Posterior vena cava (tissue), 2 donors: ENCODE measurements at regions not wholly inside any gene's neighbourhood (a gene's known extent, or its start where the extent isn't known, plus 50 kb on each side); places are given as distances from the start of the nearest gene placed in this dataset.

ENCODE experiments used
- DNase-seq: peaks from one replicate; pipeline ENCODE4 v3.0.0-alpha.2; 2020; ENCODE audit warnings: low spot score
- intact Hi-C, 2 donors: fragments of 100-400 bp; cut with DNase I; formaldehyde crosslinking; loops; one replicate each; pipeline versions ENCODE4 v1.14.1 to v1.14.2; 2022 to 2023
- donor health status: DM: yes; HTN: yes; CAD: no.
- donor health status: DM: yes; HTN: yes; CAD: no.

- no peak for DNase-seq
- intact Hi-C loops = no loop called here
These were observed 97.4 kb upstream of the CIBAR2 start for GRCh38 chr16:85209526-85210121.

- intact Hi-C loops = no loop called here
- no peak for DNase-seq
These were observed 98.3 kb upstream of the CIBAR2 start for GRCh38 chr16:85210423-85211169.

DNA sequence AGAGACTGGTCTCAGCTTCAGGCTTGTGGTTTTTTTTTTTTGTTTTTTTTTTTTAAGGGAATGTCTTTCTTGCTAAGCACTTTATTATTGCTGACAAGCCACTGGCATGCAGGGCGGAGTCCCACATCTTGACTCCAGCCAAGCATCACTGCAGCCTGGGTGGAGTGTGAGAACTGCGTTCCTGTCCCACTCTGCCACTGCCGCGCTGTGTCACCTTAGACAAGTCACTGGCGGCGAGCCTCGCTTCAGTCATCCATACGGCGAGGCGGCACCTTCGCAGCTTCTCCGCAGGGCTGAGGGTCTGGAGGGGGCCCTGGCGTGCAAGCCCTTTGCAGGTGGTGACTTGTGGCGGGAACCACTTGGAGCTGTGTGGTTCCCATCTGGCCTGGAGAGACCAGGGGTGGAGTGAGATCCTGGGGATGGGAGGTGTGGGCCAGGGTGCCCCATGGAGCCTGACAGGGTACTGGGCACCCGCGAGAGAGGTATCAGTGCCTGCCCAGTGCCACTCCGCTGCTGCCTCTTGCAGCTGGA, 99.1 kb upstream of the CIBAR2 start:
- intact Hi-C loops = no loop called here

DNA sequence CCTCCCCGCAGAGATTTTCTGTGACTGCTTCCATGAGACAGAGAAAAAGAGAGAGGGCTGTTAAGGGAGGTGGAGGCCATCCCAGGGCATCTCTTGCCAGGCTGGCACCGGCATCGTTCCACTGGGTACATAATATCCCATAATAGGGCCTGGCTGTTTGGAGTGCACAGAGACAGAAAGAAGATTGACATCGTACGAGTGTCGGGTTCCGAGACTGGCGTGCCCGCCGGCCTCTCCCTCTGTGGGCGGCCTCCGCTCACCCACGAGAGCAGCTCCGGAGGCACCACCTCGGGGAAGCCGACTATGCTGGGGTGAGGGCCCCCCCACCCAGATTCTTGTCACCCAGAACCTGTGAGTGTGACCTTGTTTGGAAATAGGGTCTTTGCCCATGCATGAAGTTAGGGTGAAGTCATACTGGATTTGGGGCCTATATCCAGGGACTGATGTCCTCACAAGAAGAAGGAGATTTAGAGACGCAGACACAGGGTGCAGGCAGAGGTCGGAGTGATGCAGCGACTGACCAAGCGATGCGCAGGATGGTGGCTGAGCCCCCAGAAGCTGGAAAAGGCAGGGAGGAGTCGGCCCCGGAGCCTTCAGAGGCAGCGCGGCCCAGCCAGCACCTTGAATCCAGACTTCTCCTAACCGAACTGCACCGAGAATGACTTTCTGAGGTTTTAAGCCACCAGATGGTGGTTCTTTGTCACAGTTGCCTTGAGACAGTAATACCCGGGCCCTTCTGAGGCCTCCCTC, 101.8 kb upstream of the CIBAR2 start:
- intact Hi-C loops = no loop called here
- no peak for DNase-seq

More for the DNA sequence above, 99.1 kb upstream of the CIBAR2 start:
- DNase-seq = no peak

DNA sequence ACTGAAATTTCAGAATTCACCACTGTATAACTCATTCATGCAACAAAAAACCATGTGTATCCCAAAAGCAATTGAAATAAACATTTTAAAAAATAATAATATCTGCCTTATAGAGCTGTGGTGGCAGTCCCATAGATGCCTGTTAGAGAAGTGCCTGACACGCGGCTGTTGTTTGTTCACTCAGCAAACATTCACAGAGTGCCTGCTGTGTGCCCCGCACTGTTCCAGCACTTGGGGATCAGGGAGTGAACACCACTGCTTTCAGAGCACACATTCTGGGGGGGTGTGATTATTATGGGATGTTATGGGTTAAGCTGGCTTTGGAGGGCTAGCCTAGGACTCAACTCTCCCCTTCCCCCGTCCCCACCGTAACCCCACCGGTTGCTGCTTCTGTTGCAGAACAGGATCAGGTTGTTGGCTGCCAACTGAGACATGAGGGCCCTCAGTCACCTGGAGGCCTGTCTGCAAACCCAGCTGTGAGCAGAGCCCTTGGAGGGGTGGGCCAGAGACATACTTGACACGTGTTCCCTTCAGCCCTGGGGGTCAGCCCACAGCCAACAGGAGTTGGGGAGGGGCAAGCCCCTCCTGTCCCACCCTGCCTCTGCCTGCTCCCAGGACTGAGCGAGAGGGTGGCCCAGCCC, 103.3 kb upstream of the CIBAR2 start:
- DNase-seq = no peak

DNA sequence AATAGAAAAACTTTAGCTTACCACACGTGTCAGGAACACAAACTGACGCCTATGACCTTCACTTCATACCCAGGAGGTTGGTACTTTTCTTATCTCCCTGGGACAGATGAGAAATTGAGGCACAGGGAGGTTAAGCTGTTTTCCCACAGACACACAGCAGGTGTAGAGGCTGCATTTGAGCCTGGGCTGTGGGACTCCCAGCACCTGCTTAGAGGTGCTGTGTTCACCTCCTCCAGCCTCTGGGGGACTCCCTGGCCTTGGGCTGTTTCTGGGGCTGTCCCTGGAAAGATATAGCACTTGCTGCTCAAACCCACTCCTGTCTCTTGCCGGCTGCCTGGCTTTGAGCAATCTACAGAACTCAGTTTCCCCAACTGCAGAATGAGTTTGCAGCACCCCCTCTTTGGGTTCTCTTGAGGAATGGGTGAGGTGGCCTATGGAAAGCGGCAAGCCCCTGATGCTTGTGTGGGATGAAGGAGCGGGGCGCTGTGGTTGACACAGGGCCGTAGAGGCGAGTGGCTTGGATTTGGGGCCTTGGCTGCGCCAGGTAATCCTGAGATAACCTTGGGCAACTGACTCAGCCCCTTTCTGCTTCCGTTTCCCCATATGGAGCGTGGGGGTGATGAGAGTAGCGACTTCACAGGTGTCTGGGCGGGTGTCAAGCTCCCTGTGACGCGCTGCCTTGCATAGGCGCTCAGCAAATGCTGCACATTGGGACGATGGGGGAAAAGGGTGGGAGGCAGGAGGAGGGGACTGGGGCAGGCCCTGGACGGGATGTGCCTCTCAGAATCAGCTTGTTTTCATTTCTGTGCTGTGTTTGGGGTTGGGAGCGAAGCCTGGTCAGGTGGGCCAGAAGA, 104.5 kb upstream of the CIBAR2 start:
- intact Hi-C loops = no loop called here
- no peak for DNase-seq

More for the DNA sequence above, 103.3 kb upstream of the CIBAR2 start:
- intact Hi-C loops = no loop called here

GRCh38 chr16:85220125-85220839, 108.0 kb upstream of the CIBAR2 start:
- no peak for DNase-seq
- intact Hi-C loops = no loop called here

DNA sequence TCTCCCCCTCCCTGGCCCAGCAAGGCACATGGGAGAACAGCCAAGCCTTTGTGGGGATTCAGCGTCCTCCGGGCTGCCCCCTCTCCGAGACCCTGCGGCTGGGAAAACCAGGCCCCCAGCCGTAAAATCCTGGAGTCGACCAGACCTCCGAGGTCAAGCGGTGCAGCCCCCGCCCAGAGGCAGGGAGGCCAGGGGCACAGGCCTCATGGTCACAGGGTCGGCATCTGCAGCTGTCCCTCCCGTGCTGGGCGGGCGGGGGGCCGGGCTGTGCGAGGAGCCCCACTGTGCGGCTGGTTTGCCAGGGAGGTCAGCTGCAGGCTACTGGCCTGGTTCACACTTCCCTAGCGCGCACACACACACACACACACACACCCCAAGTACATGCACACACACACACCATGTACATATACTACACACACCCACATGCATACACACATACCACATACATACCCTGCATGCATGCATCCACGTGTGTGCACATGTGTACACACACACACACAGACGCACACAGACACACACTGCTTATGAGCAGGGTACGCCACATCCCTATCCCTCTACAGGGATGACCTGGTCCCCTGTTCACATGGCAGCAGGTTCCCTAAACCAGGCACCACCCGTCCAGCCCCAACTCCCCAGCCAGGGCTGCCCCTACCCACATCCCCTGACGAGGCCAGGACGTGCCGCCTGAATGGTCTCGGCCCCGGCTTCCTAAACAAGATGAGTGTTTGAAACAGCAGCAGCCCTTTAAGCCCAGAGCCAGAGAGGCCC, 108.9 kb upstream of the CIBAR2 start:
- intact Hi-C loops = no loop called here
- no peak for DNase-seq

GRCh38 chr16:85221771-85222154, 109.5 kb upstream of the CIBAR2 start:
- no peak for DNase-seq
- intact Hi-C loops = no loop called here

DNA sequence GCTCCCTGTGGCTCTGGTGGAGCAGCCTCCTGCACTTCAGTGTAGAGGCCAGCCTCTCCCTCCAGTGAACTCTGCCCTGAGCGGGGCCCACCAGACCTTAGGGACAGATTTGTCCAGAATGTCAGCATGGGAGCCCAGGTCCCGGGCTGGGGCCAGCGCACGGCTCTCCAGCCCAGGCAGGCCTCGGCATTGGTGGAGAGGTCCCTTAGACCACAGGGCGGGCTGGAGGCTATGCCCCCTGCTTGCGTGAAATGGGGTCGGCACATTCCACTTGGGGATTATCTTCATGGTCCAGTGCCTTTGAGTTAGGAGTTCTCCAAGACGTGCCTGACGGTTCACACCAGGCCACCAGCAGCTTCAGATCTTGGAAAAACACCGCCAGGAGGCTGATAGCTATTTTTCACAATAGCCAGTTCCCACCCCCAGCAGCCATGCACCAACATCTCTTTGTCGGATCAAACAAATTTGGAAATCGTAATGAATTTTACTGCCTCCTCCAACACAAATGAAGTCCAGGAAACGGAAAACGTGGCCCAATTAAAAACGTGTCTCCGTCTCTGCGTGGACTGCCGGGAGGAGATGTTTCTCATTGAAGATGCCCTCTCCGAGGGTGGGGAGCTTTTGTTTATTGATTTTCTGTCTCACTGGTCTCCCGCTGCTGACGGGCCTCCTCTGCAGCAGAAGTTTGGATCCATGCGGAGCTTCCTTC, 110.0 kb upstream of the CIBAR2 start:
- DNase-seq = no peak
- intact Hi-C loops = no loop called here

DNA sequence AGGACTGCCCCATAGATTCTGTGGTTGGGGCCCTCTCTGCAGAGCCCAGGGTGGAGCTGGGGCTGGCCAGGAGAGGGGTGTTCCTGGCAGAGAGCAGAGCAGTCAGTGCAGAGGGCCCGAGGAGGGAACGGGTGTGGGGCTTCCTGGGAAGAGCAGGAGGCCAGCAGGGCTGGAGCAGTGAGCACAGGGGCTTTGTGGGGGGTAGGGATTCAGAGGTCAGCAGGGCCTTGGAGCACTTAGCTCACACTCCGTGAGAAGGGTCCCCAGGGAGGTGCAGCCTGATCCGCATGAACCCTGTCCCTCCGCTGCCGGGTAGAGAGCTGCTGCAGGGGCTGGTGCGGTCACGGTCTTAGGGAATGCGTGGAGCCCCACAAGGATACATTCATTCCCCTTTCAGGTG, 113.0 kb upstream of the CIBAR2 start:
- intact Hi-C loops = no loop called here
- DNase-seq = no peak

DNA sequence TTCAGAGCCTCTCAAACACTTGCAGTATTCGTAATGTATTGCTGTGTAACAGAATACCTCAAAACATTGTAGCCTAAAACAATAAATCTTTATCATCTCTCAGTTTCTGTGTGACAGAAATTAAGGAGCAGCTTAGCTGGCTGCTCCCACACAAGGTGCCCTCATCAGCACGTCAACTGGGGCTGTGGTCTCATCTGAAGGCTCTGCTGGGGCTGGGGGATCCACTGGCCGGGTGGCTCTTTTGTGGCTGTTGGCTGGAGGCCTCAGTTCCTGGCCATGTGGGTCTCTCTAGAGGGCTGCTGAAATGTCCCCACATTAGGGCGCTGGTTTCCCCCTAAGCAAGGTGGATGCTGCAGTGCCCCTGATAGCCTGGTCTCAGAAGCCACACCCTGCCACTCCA, 113.4 kb upstream of the CIBAR2 start:
- intact Hi-C loops = no loop called here

GRCh38 chr16:85227084-85227945, 115.0 kb upstream of the CIBAR2 start:
- intact Hi-C loops = no loop called here
- DNase-seq = no peak

More for the DNA sequence above, 113.4 kb upstream of the CIBAR2 start:
- DNase-seq = no peak

DNA sequence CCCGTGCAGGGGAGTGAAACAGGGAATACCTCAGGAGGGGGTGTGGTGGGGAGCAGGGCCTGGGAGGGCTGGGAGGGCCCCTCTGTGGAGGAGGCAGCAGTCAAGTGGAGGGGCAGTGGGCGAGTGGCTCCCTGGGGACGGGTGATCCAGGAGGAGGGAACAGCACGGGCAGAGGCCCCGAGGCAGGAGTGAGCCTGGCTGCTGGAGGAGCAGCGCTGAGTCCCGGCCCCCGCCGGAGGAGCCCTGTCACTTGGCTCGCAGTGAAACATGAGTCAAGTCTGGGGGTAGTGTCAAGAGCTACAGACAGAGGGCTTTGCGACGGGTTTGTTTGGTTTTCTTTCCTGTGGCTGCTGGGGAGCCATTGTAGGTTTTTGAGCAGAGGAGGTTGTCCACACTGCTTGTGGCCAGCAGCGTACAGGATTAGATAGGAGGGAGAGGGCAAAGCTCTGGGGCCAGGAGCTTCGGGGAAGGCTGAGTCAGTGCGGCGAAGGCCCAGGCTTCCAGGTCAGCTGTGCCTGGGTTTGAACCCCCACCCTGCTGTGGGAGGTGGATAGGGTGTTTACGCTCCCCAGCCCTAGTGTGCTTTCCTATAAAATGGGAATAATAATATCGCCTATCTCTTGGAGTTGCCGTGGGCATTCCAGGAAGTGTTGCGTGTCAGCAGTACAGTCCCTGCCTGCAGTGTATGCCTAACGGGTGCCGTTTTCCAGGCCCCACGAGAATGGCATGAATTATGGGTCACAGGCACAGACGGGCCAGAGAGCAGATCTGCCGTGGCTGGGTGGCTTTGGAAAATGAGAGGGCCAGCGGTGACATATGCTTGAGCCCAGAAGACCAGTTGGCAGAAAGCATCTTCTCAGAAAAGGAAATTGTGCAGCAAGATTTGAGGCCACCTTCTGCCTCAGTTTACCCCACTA, 115.9 kb upstream of the CIBAR2 start:
- DNase-seq = no peak
- intact Hi-C loops = no loop called here

GRCh38 chr16:85228970-85229430, 116.7 kb upstream of the CIBAR2 start:
- no peak for DNase-seq
- intact Hi-C loops = no loop called here
